ENCODE measurements at regions not wholly inside any gene's neighbourhood (a gene's known extent, or its start where the extent isn't known, plus 50 kb on each side); places are given as distances from the start of the nearest gene placed in this dataset.
A peak's percentile ranks its signal among the peaks of the same experiment; 100 is the strongest.

- ATAC-seq (peak; percentile 19), DNase-seq (no peak)
- H3K4me3 ChIP-seq, result no peak overlapping the region
- H3K27me3 ChIP-seq, result no peaks in the 10 kb centered on the region
- intact Hi-C loops (cut with DNase I), result no loop called here
- no peaks in the 10 kb centered on the region for H3K9me3 ChIP-seq
- no peaks in the 10 kb centered on the region for H3K36me3 ChIP-seq
- TF ChIP-seq CTCF (IDR thresholded peaks at IDR 0.05), result no peak
- H3K27ac ChIP-seq, result no peak overlapping the region
- H3K4me1 ChIP-seq, result no peaks in the 10 kb centered on the region
Measured at GRCh38 chr3:104584682-104585081, 782.0 kb upstream of the ALCAM start.

- no peak for TF ChIP-seq CTCF (IDR thresholded peaks at IDR 0.05)
- no peak for DNase-seq
- H3K27ac ChIP-seq, result no peak overlapping the region
- no peaks in the 10 kb centered on the region for H3K36me3 ChIP-seq
- no peaks in the 10 kb centered on the region for H3K4me1 ChIP-seq
- no peaks in the 10 kb centered on the region for H3K9me3 ChIP-seq
- no peaks in the 10 kb centered on the region for H3K27me3 ChIP-seq
- H3K4me3 ChIP-seq, result no peak overlapping the region
- no peak for ATAC-seq
- intact Hi-C loops (cut with DNase I), result no loop called here
Measured at GRCh38 chr3:104586344-104586743, 780.4 kb upstream of the ALCAM start.

- ATAC-seq (no peak), DNase-seq (no peak)
- Histone ChIP-seq H3K36me3 (no peaks in the 10 kb centered on the region), H3K4me1 (no peaks in the 10 kb centered on the region), H3K9me3 (no peaks in the 10 kb centered on the region), H3K4me3 (no peak overlapping the region), H3K27me3 (no peaks in the 10 kb centered on the region), H3K27ac (no peak overlapping the region)
- TF ChIP-seq CTCF (IDR thresholded peaks at IDR 0.05), result no peak
- intact Hi-C loops (cut with DNase I), result no loop called here
Measured at GRCh38 chr3:104588442-104588841, 778.3 kb upstream of the ALCAM start.

GRCh38 chr3:104591776-104592175 is 774.9 kb upstream of the ALCAM start:
- Histone ChIP-seq H3K4me1 (no peaks in the 10 kb centered on the region), H3K36me3 (no peaks in the 10 kb centered on the region), H3K9me3 (no peaks in the 10 kb centered on the region), H3K27me3 (no peaks in the 10 kb centered on the region), H3K4me3 (no peak overlapping the region), H3K27ac (no peak overlapping the region)
- no peak for TF ChIP-seq CTCF (IDR thresholded peaks at IDR 0.05)
- DNase-seq, result no peak
- intact Hi-C loops (cut with DNase I), result no loop called here
- no peak for ATAC-seq

- Histone ChIP-seq H3K27me3 (no peaks in the 10 kb centered on the region), H3K9me3 (no peaks in the 10 kb centered on the region), H3K27ac (no peak overlapping the region), H3K36me3 (no peaks in the 10 kb centered on the region), H3K4me3 (no peak overlapping the region), H3K4me1 (no peaks in the 10 kb centered on the region)
- intact Hi-C loops (cut with DNase I), result no loop called here
- TF ChIP-seq CTCF (IDR thresholded peaks at IDR 0.05), result no peak
- ATAC-seq (no peak), DNase-seq (no peak)
Measured at GRCh38 chr3:104594491-104594890, 772.2 kb upstream of the ALCAM start.

- Histone ChIP-seq H3K27me3 (no peaks in the 10 kb centered on the region), H3K4me3 (no peak overlapping the region), H3K36me3 (no peaks in the 10 kb centered on the region), H3K4me1 (no peaks in the 10 kb centered on the region), H3K27ac (no peak overlapping the region), H3K9me3 (no peaks in the 10 kb centered on the region)
- DNase-seq (no peak), ATAC-seq (no peak)
- no peak for TF ChIP-seq CTCF (IDR thresholded peaks at IDR 0.05)
- intact Hi-C loops (cut with DNase I), result no loop called here
Measured at GRCh38 chr3:104596054-104596453, 770.7 kb upstream of the ALCAM start.

Measured in upper lobe of right lung (tissue), 1 donor.